ENCODE measurements at regions not wholly inside any gene's neighbourhood (a gene's known extent, or its start where the extent isn't known, plus 50 kb on each side); places are given as distances from the start of the nearest gene placed in this dataset.
"Not testable (repeated sequence)": the region's sequence is repeated elsewhere in the genome, so short reads cannot be mapped to it uniquely, and the experiment has no call there.

GRCh38 chr2:101638181-101638711 lies 59.3 kb upstream of the MAP4K4 start:
- Histone ChIP-seq H3K9ac (ENCODE audit: low read depth, low read length) (no peak overlapping the region), H3K27ac (ENCODE audit: low read length) (no peak overlapping the region), H3K4me3 (ENCODE audit: low read depth in 1 of 2, low read length in 2 of 2) (no peak overlapping the region), H4K20me1 (ENCODE audit: insufficient read depth, low read length) (no peaks in the 10 kb centered on the region), H2AFZ (ENCODE audit: low read depth, low read length) (no peak overlapping the region), H3K4me2 (ENCODE audit: insufficient read depth, low read length) (no peak overlapping the region), H3K36me3 (ENCODE audit: insufficient read depth, low read length) (no peaks in the 10 kb centered on the region), H3K27me3 (ENCODE audit: insufficient read depth, low read length, poor library complexity) (no peaks in the 10 kb centered on the region), H3K9me3 (ENCODE audit: insufficient read depth, low read length, severe bottlenecking) (peaks cover 3% of the 10 kb centered on the region), H3K79me2 (ENCODE audit: insufficient read depth, low read length) (no peaks in the 10 kb centered on the region), H3K4me1 (ENCODE audit: insufficient read depth, low read length) (no peaks in the 10 kb centered on the region)
- TF ChIP-seq EZH2 (IDR thresholded peaks at IDR 0.05; ENCODE audit: borderline replicate concordance, low read depth, low read length, severe bottlenecking) (no peak), CTCF (IDR thresholded peaks at IDR 0.05; ENCODE audit: borderline replicate concordance, extremely low read depth, low read length, poor library complexity, severe bottlenecking) (no peak)
- ATAC-seq (ENCODE audit: insufficient read depth, low read depth) (no peak), DNase-seq (no peak)

GRCh38 chr2:101630224-101630949 lies 67.1 kb upstream of the MAP4K4 start:
- Histone ChIP-seq H3K9ac (ENCODE audit: low read depth, low read length) (no peak overlapping the region), H4K20me1 (ENCODE audit: insufficient read depth, low read length) (no peaks in the 10 kb centered on the region), H2AFZ (ENCODE audit: low read depth, low read length) (0 out of 2 replicates have a peak overlapping the region, but pooled peaks have one; percentile 26), H3K79me2 (ENCODE audit: insufficient read depth, low read length) (no peaks in the 10 kb centered on the region), H3K4me3 (ENCODE audit: low read depth in 1 of 2, low read length in 2 of 2) (no peak overlapping the region), H3K4me1 (ENCODE audit: insufficient read depth, low read length) (no peaks in the 10 kb centered on the region), H3K27ac (ENCODE audit: low read length) (no peak overlapping the region), H3K9me3 (ENCODE audit: insufficient read depth, low read length, severe bottlenecking) (no peaks in the 10 kb centered on the region), H3K27me3 (ENCODE audit: insufficient read depth, low read length, poor library complexity) (no peaks in the 10 kb centered on the region), H3K36me3 (ENCODE audit: insufficient read depth, low read length) (no peaks in the 10 kb centered on the region), H3K4me2 (ENCODE audit: insufficient read depth, low read length) (no peak overlapping the region)
- TF ChIP-seq EZH2 (IDR thresholded peaks at IDR 0.05; ENCODE audit: borderline replicate concordance, low read depth, low read length, severe bottlenecking): no peak
- ATAC-seq (ENCODE audit: insufficient read depth, low read depth) (no peak), DNase-seq (no peak)

DNA sequence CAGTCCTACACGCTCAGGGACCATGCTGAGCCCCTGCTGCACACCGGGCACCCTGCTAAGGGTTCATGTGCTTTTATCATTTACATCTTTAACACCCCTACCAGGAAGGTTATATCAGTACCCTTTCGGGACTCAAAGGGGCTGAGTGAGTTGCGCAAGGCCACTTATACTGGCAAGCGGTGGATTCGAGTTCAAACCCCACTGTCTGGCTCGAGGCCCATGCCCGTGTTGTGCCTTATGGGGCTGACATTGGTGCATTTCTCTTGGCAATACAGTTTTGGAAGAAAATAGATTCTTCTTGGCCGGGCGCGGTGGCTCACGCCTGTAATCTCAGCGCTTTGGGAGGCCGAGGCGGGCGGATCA lies 69.5 kb upstream of the MAP4K4 start:
- Histone ChIP-seq H3K27me3 (ENCODE audit: insufficient read depth, low read length, poor library complexity) (no peaks in the 10 kb centered on the region), H4K20me1 (ENCODE audit: insufficient read depth, low read length) (no peaks in the 10 kb centered on the region), H3K4me1 (ENCODE audit: insufficient read depth, low read length) (no peaks in the 10 kb centered on the region), H3K9me3 (ENCODE audit: insufficient read depth, low read length, severe bottlenecking) (no peaks in the 10 kb centered on the region), H3K4me3 (ENCODE audit: low read depth in 1 of 2, low read length in 2 of 2) (no peak overlapping the region), H2AFZ (ENCODE audit: low read depth, low read length) (no peak overlapping the region), H3K9ac (ENCODE audit: low read depth, low read length) (no peak overlapping the region), H3K27ac (ENCODE audit: low read length) (no peak overlapping the region), H3K79me2 (ENCODE audit: insufficient read depth, low read length) (no peaks in the 10 kb centered on the region), H3K36me3 (ENCODE audit: insufficient read depth, low read length) (no peaks in the 10 kb centered on the region), H3K4me2 (ENCODE audit: insufficient read depth, low read length) (no peak overlapping the region)
- no peak for TF ChIP-seq CTCF (IDR thresholded peaks at IDR 0.05; ENCODE audit: borderline replicate concordance, extremely low read depth, low read length, poor library complexity, severe bottlenecking)
- TF ChIP-seq EZH2 (IDR thresholded peaks at IDR 0.05; ENCODE audit: borderline replicate concordance, low read depth, low read length, severe bottlenecking): no peak
- ATAC-seq (ENCODE audit: insufficient read depth, low read depth) (no peak), DNase-seq (no peak)

DNA sequence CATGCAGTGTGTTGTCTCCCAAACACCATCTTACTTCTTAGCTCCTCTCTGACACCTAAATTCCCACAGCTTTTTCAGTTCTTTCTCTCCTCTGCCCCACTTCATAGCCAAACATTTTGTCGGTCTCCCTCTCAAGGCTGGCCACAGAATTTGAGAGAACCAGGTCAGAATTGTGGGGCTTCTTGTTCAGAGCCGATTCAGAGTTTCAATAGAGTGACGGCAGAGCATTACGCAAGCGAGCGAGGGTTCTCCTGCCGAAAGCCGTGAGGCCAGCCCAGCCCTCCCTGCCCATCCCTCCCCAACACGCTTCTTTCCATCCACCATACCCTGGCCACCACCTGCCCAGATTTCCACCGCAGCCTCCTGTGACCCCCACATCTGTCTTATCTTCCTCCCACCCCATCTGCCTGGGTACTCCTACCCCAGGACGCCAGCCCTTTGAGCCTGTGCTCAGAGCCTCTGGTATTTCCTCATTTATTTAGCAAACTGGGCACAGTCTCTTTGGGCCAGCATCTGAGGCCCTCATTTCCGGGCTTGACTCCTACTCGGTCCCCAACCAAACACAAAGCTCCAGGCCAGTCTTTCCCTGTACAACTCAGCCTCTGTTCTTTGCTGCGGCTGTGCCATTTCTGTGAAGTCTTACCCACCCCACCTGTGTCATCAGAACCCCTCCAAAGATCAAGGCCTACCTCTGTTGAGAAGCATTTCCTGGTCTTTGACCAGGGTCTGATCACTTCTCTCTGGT lies 70.0 kb upstream of the MAP4K4 start:
- H3K9me3 ChIP-seq (ENCODE audit: insufficient read depth, low read length, severe bottlenecking): no peaks in the 10 kb centered on the region
- TF ChIP-seq CTCF (IDR thresholded peaks at IDR 0.05; ENCODE audit: borderline replicate concordance, extremely low read depth, low read length, poor library complexity, severe bottlenecking) (no peak), EZH2 (IDR thresholded peaks at IDR 0.05; ENCODE audit: borderline replicate concordance, low read depth, low read length, severe bottlenecking) (no peak)
- ATAC-seq (ENCODE audit: insufficient read depth, low read depth) (no peak), DNase-seq (no peak)
- no peak overlapping the region for H3K4me3 ChIP-seq (ENCODE audit: low read depth in 1 of 2, low read length in 2 of 2)
- H2AFZ ChIP-seq (ENCODE audit: low read depth, low read length): no peak overlapping the region
- no peaks in the 10 kb centered on the region for H3K36me3 ChIP-seq (ENCODE audit: insufficient read depth, low read length)
- no peak overlapping the region for H3K9ac ChIP-seq (ENCODE audit: low read depth, low read length)
- H3K27ac ChIP-seq (ENCODE audit: low read length): no peak overlapping the region
- no peak overlapping the region for H3K4me2 ChIP-seq (ENCODE audit: insufficient read depth, low read length)
- H3K79me2 ChIP-seq (ENCODE audit: insufficient read depth, low read length): no peaks in the 10 kb centered on the region
- H3K4me1 ChIP-seq (ENCODE audit: insufficient read depth, low read length): no peaks in the 10 kb centered on the region
- no peaks in the 10 kb centered on the region for H4K20me1 ChIP-seq (ENCODE audit: insufficient read depth, low read length)
- H3K27me3 ChIP-seq (ENCODE audit: insufficient read depth, low read length, poor library complexity): no peaks in the 10 kb centered on the region

DNA sequence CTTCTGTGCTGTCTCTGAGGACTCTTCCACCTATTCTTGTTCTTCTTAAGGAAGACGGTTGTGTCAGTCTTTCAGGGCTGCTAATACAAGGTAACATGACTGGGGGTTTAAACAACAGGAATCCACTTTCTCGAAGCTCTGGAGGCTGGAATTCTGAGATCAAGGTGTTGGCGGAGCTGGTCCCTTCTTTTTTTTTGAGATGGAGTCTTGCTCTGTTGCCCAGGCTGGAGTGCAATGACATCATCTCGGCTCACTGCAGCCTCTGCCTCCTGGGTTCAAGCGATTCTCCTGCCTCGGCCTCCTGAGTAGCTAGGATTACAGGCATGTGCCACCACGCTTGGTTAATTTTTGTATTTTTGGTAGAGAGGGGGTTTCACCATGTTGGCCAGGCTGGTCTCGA lies 71.7 kb upstream of the MAP4K4 start:
- not testable (repeated sequence) for H4K20me1 ChIP-seq (ENCODE audit: insufficient read depth, low read length); H3K79me2 ChIP-seq (ENCODE audit: insufficient read depth, low read length); H3K27ac ChIP-seq (ENCODE audit: low read length); H3K4me3 ChIP-seq (ENCODE audit: low read depth in 1 of 2, low read length in 2 of 2); H3K4me2 ChIP-seq (ENCODE audit: insufficient read depth, low read length); H3K4me1 ChIP-seq (ENCODE audit: insufficient read depth, low read length); H2AFZ ChIP-seq (ENCODE audit: low read depth, low read length); ATAC-seq (ENCODE audit: insufficient read depth, low read depth); H3K27me3 ChIP-seq (ENCODE audit: insufficient read depth, low read length, poor library complexity); H3K36me3 ChIP-seq (ENCODE audit: insufficient read depth, low read length); H3K9ac ChIP-seq (ENCODE audit: low read depth, low read length); H3K9me3 ChIP-seq (ENCODE audit: insufficient read depth, low read length, severe bottlenecking); DNase-seq
